Stomach (tissue), 4 donors: ENCODE measurements at regions not wholly inside any gene's neighbourhood (a gene's known extent, or its start where the extent isn't known, plus 50 kb on each side); places are given as distances from the start of the nearest gene placed in this dataset.

Experiments
- EP300 ChIP-seq: sonication (generic); formaldehyde crosslinking; IDR thresholded peaks from one replicate; pipeline ENCODE4 v1.6.1; 2017; ENCODE audit warnings: antibody characterized with exemption
- POLR2AphosphoS5 ChIP-seq, 3 donors: sonication (generic); formaldehyde crosslinking; IDR thresholded peaks; one replicate each; pipeline ENCODE4 v1.6.1; 2016; ENCODE audit warnings: antibody characterized with exemption in 3 of 3
- TF ChIP-seq, protein P1 (sequence below), 7 experiments: fragments of 450-650 bp in 4 of 7; fragments of 200-600 bp in 3 of 7; sonication (generic) in 3 of 7; IDR thresholded peaks; one replicate each; pipeline ENCODE4 v1.5.1; 2016 to 2019; ENCODE audit warnings: antibody characterized with exemption in 7 of 7, control low read depth in 2 of 7, mild to moderate bottlenecking in 1 of 7

DNA sequence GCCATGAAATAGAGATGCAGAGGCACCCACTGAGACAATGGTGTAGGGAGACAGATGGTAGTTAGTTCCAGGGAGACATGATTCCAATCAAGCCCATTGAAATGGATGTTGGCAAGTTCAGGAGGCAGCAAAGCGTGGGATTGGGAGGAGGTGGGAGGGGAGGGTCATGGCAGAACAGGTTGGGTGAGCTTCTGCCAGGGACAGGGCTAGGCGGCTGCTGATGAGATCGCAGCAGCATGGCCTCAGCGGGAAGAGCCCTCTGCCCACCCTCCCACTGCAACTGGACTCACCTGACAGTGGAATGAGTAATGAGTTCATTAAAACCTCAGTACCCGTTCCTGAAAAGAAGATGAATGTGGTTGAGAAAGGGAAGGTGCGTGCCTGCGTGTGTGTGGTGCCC, 418.2 kb downstream of the CDK5RAP2 start:
- TF ChIP-seq, protein P1, sequence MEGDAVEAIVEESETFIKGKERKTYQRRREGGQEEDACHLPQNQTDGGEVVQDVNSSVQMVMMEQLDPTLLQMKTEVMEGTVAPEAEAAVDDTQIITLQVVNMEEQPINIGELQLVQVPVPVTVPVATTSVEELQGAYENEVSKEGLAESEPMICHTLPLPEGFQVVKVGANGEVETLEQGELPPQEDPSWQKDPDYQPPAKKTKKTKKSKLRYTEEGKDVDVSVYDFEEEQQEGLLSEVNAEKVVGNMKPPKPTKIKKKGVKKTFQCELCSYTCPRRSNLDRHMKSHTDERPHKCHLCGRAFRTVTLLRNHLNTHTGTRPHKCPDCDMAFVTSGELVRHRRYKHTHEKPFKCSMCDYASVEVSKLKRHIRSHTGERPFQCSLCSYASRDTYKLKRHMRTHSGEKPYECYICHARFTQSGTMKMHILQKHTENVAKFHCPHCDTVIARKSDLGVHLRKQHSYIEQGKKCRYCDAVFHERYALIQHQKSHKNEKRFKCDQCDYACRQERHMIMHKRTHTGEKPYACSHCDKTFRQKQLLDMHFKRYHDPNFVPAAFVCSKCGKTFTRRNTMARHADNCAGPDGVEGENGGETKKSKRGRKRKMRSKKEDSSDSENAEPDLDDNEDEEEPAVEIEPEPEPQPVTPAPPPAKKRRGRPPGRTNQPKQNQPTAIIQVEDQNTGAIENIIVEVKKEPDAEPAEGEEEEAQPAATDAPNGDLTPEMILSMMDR (IDR thresholded peaks at IDR 0.05), result no peak
- TF ChIP-seq EP300 (no peak), POLR2AphosphoS5 (IDR thresholded peaks at IDR 0.05) (no peak)
